H9 (cell line): ENCODE measurements at regions not wholly inside any gene's neighbourhood (a gene's known extent, or its start where the extent isn't known, plus 50 kb on each side); places are given as distances from the start of the nearest gene placed in this dataset.

Source experiments
- DNase-seq: peaks from one replicate; pipeline ENCODE4 v3.0.0-alpha.2; 2017
- H2AFZ ChIP-seq: one replicate; pipeline ENCODE4 v1.6.1; 2013; ENCODE audit warnings: mild to moderate bottlenecking, low read length, control low read depth, moderate library complexity
- H2AK5ac ChIP-seq: 2 replicates; pipeline ENCODE4 v1.6.1; 2013; ENCODE audit warnings: low read length, control low read depth, mixed read lengths; ENCODE audit not compliant: insufficient read length
- H2BK120ac ChIP-seq: one replicate; pipeline ENCODE4 v1.6.1; 2013; ENCODE audit warnings: low read depth, mild to moderate bottlenecking, low read length, control low read depth, inconsistent platforms; ENCODE audit not compliant: poor library complexity, severe bottlenecking
- H2BK12ac ChIP-seq: 2 replicates; pipeline ENCODE4 v1.6.1; 2013; ENCODE audit warnings: low read length, control low read depth, mixed read lengths, low read depth; ENCODE audit not compliant: insufficient read length
- H2BK15ac ChIP-seq: 2 replicates; pipeline ENCODE4 v1.6.1; 2013; ENCODE audit warnings: low read depth, low read length, control low read depth
- H2BK20ac ChIP-seq: one replicate; pipeline ENCODE4 v1.6.1; 2013; ENCODE audit warnings: low read depth, mild to moderate bottlenecking, low read length, control low read depth, inconsistent platforms; ENCODE audit not compliant: poor library complexity, severe bottlenecking
- H2BK5ac ChIP-seq: 2 replicates; pipeline ENCODE4 v1.6.1; 2013; ENCODE audit warnings: low read length, control low read depth, mixed read lengths; ENCODE audit not compliant: insufficient read length
- H3K14ac ChIP-seq: 2 replicates; pipeline ENCODE4 v1.6.1; 2013; ENCODE audit warnings: low read length, control low read depth; ENCODE audit not compliant: insufficient read depth
- H3K18ac ChIP-seq: 2 replicates; pipeline ENCODE4 v1.6.1; 2013; ENCODE audit warnings: low read depth, mild to moderate bottlenecking, mixed read lengths, low read length, control low read depth; ENCODE audit not compliant: insufficient read length
- H3K23ac ChIP-seq: 2 replicates; pipeline ENCODE4 v1.6.1; 2013; ENCODE audit warnings: low read length, control low read depth, mixed read lengths, low read depth; ENCODE audit not compliant: insufficient read length
- H3K23me2 ChIP-seq: 2 replicates; pipeline ENCODE4 v1.6.1; 2013; ENCODE audit warnings: low read depth, mild to moderate bottlenecking, mixed read lengths, low read length, control low read depth; ENCODE audit not compliant: insufficient read length, poor library complexity, severe bottlenecking
- H3K27ac ChIP-seq: 2 replicates; pipeline ENCODE4 v1.5.1; 2013; ENCODE audit warnings: low read length, control low read depth, mixed read lengths, low read depth; ENCODE audit not compliant: insufficient read length
- H3K27me3 ChIP-seq: 2 replicates; pipeline ENCODE4 v1.6.1; 2013; ENCODE audit warnings: low read length, control low read depth, inconsistent platforms; ENCODE audit not compliant: insufficient read depth
- H3K4ac ChIP-seq: 2 replicates; pipeline ENCODE4 v1.6.1; 2013; ENCODE audit warnings: low read depth, mild to moderate bottlenecking, control low read depth, inconsistent platforms, low read length, moderate library complexity
- H3K4me1 ChIP-seq: 2 replicates; pipeline ENCODE4 v1.6.1; 2013; ENCODE audit warnings: low read length, control low read depth, inconsistent platforms; ENCODE audit not compliant: insufficient read depth
- H3K4me2 ChIP-seq: 2 replicates; pipeline ENCODE4 v1.6.1; 2013; ENCODE audit warnings: low read length, control low read depth, mixed read lengths; ENCODE audit not compliant: insufficient read length, insufficient read depth
- H3K56ac ChIP-seq: 2 replicates; pipeline ENCODE4 v1.6.1; 2013; ENCODE audit warnings: low read depth, mild to moderate bottlenecking, mixed read lengths, low read length, control low read depth; ENCODE audit not compliant: insufficient read length
- H3K79me1 ChIP-seq: 2 replicates; pipeline ENCODE4 v1.6.1; 2013; ENCODE audit warnings: low read depth, mild to moderate bottlenecking, moderate library complexity, low read length, control low read depth, inconsistent platforms; ENCODE audit not compliant: insufficient read depth, poor library complexity, severe bottlenecking
- H3K79me2 ChIP-seq: 2 replicates; pipeline ENCODE4 v1.6.1; 2013; ENCODE audit warnings: low read length, control low read depth, inconsistent platforms; ENCODE audit not compliant: insufficient read depth
- H3K9ac ChIP-seq: 2 replicates; pipeline ENCODE4 v1.6.1; 2013; ENCODE audit warnings: low read length, control low read depth, mixed read lengths; ENCODE audit not compliant: insufficient read length; ENCODE audit errors: extremely low read depth
- H3K9me3 ChIP-seq: one replicate; pipeline ENCODE4 v1.6.1; 2013; ENCODE audit warnings: low read depth, low read length, inconsistent platforms; ENCODE audit not compliant: control insufficient read depth
- H3T11ph ChIP-seq: one replicate; pipeline ENCODE4 v1.6.1; 2013; ENCODE audit warnings: mild to moderate bottlenecking, low read length, control low read depth, inconsistent platforms
- H4K20me1 ChIP-seq: one replicate; pipeline ENCODE4 v1.6.1; 2013; ENCODE audit not compliant: control insufficient read depth, insufficient read length, insufficient read depth
- H4K5ac ChIP-seq: 2 replicates; pipeline ENCODE4 v1.6.1; 2013; ENCODE audit warnings: low read depth, mild to moderate bottlenecking, mixed read lengths, low read length, control low read depth; ENCODE audit not compliant: insufficient read length
- H4K8ac ChIP-seq: replicated peaks from 2 replicates; pipeline ENCODE4 v1.6.1; 2013; ENCODE audit warnings: low read length, control low read depth, mixed read lengths, low read depth; ENCODE audit not compliant: insufficient read length
- H4K91ac ChIP-seq: 2 replicates; pipeline ENCODE4 v1.6.1; 2013; ENCODE audit warnings: low read depth, mild to moderate bottlenecking, moderate library complexity, mixed read lengths, low read length, control low read depth; ENCODE audit not compliant: insufficient read length
- H3K27ac Mint-ChIP-seq, 3 experiments: 2 replicates in 2 of 3; 3 replicates in 1 of 3; pipeline ENCODE4 v1.8.0; 2020 to 2021; ENCODE audit warnings: mixed read lengths in 3 of 3, mild to moderate bottlenecking in 1 of 3, moderate library complexity in 1 of 3
- H3K27me3 Mint-ChIP-seq: 2 replicates; pipeline ENCODE4 v1.8.0; 2021; ENCODE audit warnings: low read depth, mild to moderate bottlenecking, moderate library complexity, mixed read lengths
- H3K36me3 Mint-ChIP-seq, 3 experiments: 2 replicates in 2 of 3; 3 replicates in 1 of 3; pipeline ENCODE4 v1.8.0; 2020 to 2021; ENCODE audit warnings: low read depth in 3 of 3, mixed read lengths in 3 of 3; ENCODE audit not compliant: insufficient read depth in 1 of 3
- H3K4me1 Mint-ChIP-seq, 2 experiments: 2 replicates each; pipeline ENCODE4 v1.8.0; 2020; ENCODE audit warnings: mixed read lengths in 2 of 2
- H3K4me3 Mint-ChIP-seq, 2 experiments: 2 replicates in 1 of 2; 3 replicates in 1 of 2; pipeline ENCODE4 v1.8.0; 2020 to 2021; ENCODE audit warnings: mild to moderate bottlenecking in 2 of 2, mixed read lengths in 2 of 2, moderate library complexity in 1 of 2
- H3K9me3 Mint-ChIP-seq, 2 experiments: 2 replicates in 1 of 2; 3 replicates in 1 of 2; pipeline ENCODE4 v1.8.0; 2020; ENCODE audit warnings: mild to moderate bottlenecking in 2 of 2, mixed read lengths in 2 of 2, moderate library complexity in 1 of 2
- CTCF ChIP-seq: fragments of 200-600 bp; sonication (generic); conservative IDR thresholded peaks from 3 replicates; pipeline ENCODE4 v1.8.0; 2021; ENCODE audit warnings: antibody characterized with exemption, mild to moderate bottlenecking
- WGBS: extraction: QIAGEN DNeasy Blood & Tissue Kit; methylation state at CpG from one replicate; pipeline ENCODE4 v1.1.7; 2013; ENCODE audit warnings: missing lambda C conversion rate, low lambda C conversion rate, mixed read lengths; ENCODE audit not compliant: insufficient read length; ENCODE audit errors: extremely low coverage; 5-methylcytosine and 5-hydroxymethylcytosine counted together

GRCh38 chr18:46402396-46402795 is 254.6 kb downstream of the LOXHD1 start:
- Histone ChIP-seq H3K27ac (no peak overlapping the region), H3K4ac (no peak overlapping the region), H3K9me3 (no peaks in the 10 kb centered on the region), H4K5ac (no peak overlapping the region), H3K4me1 (no peaks in the 10 kb centered on the region), H4K91ac (no peak overlapping the region), H4K20me1 (no peaks in the 10 kb centered on the region), H3K27me3 (no peaks in the 10 kb centered on the region), H2BK20ac (no peak overlapping the region), H2AK5ac (no peak overlapping the region), H2BK15ac (no peak overlapping the region), H3K18ac (no peak overlapping the region), H2BK5ac (no peak overlapping the region), H2BK120ac (no peak overlapping the region), H2BK12ac (no peak overlapping the region), H3K9ac (no peak overlapping the region), H3K23me2 (no peaks in the 10 kb centered on the region), H3K56ac (no peak overlapping the region), H4K8ac (no peak overlapping the region), H2AFZ (no peak overlapping the region), H3K23ac (no peak overlapping the region), H3T11ph (no peak overlapping the region), H3K14ac (no peak overlapping the region), H3K4me2 (no peak overlapping the region), H3K79me1 (no peaks in the 10 kb centered on the region), H3K79me2 (no peaks in the 10 kb centered on the region)
- Mint-ChIP-seq H3K36me3 (no peaks in the 10 kb centered on the region; a peak in 1 of 7 replicates), H3K4me1 (0 out of 4 replicates have a peak, but pooled peaks cover 3% of the 10 kb centered on the region in 2 experiments), H3K4me3 (no peak overlapping the region), H3K9me3 (no peaks in the 10 kb centered on the region), H3K27ac (no peak overlapping the region), H3K27me3 (no peaks in the 10 kb centered on the region; the same call in none of the 2 replicates)
- no peak for TF ChIP-seq CTCF
- no CpG with 5 or more reads among the region's 4 CpGs for WGBS
- no peak for DNase-seq
